ENCODE measurements at regions not wholly inside any gene's neighbourhood (a gene's known extent, or its start where the extent isn't known, plus 50 kb on each side); places are given as distances from the start of the nearest gene placed in this dataset.

DNA sequence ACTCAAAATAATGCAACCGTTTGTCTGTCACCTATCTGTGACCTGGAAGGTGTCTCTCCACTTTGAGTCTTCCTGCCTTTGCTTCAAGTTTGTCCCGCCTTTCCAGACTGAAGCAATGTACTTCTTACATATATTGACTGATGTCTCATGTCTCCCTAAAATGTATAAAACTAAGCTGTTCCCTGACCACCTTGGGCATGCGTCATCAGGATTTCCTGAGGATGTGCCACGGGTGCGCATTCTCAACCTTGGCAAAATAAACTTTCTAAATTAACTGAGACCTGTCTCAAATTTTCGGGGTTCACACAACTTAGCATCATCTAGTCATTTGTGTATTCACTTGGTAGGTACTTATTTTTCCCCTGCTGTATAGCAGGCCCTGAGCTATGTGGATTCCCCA is 65.3 kb upstream of the JCAD start:
- Mint-ChIP-seq H3K36me3 (ENCODE audit: insufficient read depth in 1 of 3, low read depth in 3 of 3) (no peaks in the 10 kb centered on the region), H3K4me1 (peaks cover 3 to 7% of the 10 kb centered on the region in 2 experiments; a peak in 3 of 4 replicates), H3K27me3 (ENCODE audit: low read depth) (no peaks in the 10 kb centered on the region), H3K9me3 (no peaks in the 10 kb centered on the region), H3K27ac (no peak overlapping the region; a peak in 1 of 7 replicates), H3K4me3 (no peak overlapping the region)
- no peak overlapping the region for H3K4me2 ChIP-seq (ENCODE audit: insufficient read depth, insufficient read length, low read length)
- peaks cover 2% of the 10 kb centered on the region for H4K20me1 ChIP-seq (ENCODE audit: control insufficient read depth, insufficient read depth, insufficient read length)
- no peak overlapping the region for H2AFZ ChIP-seq (ENCODE audit: low read length)
- no peak overlapping the region for H2BK12ac ChIP-seq (ENCODE audit: insufficient read length, low read depth, low read length)
- no peaks in the 10 kb centered on the region for H3K27me3 ChIP-seq (ENCODE audit: insufficient read depth, low read length)
- H3K4ac ChIP-seq (ENCODE audit: low read depth, low read length): no peak overlapping the region
- no peak overlapping the region for H4K8ac ChIP-seq (replicated peaks; ENCODE audit: insufficient read length, low read depth, low read length)
- H2BK20ac ChIP-seq (ENCODE audit: low read depth, low read length, poor library complexity, severe bottlenecking): no peak overlapping the region
- no peak overlapping the region for H3K18ac ChIP-seq (ENCODE audit: insufficient read length, low read depth, low read length)
- no peak overlapping the region for H2BK15ac ChIP-seq (ENCODE audit: low read depth, low read length)
- no peak overlapping the region for H3K14ac ChIP-seq (ENCODE audit: insufficient read depth, low read length)
- H2BK5ac ChIP-seq (ENCODE audit: insufficient read length, low read length): no peak overlapping the region
- no peaks in the 10 kb centered on the region for H3K23me2 ChIP-seq (ENCODE audit: insufficient read length, low read depth, low read length, poor library complexity, severe bottlenecking)
- WGBS (ENCODE audit: extremely low coverage, insufficient read length, low lambda C conversion rate): no CpG with 5 or more reads among the region's 6 CpGs
- H3K79me1 ChIP-seq (ENCODE audit: insufficient read depth, low read depth, low read length, poor library complexity, severe bottlenecking): no peaks in the 10 kb centered on the region
- no peak overlapping the region for H3T11ph ChIP-seq (ENCODE audit: low read length)
- no peak overlapping the region for H2AK5ac ChIP-seq (ENCODE audit: insufficient read length, low read length)
- TF ChIP-seq, protein P1, sequence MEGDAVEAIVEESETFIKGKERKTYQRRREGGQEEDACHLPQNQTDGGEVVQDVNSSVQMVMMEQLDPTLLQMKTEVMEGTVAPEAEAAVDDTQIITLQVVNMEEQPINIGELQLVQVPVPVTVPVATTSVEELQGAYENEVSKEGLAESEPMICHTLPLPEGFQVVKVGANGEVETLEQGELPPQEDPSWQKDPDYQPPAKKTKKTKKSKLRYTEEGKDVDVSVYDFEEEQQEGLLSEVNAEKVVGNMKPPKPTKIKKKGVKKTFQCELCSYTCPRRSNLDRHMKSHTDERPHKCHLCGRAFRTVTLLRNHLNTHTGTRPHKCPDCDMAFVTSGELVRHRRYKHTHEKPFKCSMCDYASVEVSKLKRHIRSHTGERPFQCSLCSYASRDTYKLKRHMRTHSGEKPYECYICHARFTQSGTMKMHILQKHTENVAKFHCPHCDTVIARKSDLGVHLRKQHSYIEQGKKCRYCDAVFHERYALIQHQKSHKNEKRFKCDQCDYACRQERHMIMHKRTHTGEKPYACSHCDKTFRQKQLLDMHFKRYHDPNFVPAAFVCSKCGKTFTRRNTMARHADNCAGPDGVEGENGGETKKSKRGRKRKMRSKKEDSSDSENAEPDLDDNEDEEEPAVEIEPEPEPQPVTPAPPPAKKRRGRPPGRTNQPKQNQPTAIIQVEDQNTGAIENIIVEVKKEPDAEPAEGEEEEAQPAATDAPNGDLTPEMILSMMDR (conservative IDR thresholded peaks at IDR 0.05): no peak
- no peaks in the 10 kb centered on the region for H3K9me3 ChIP-seq (ENCODE audit: control insufficient read depth, low read depth, low read length)
- H3K56ac ChIP-seq (ENCODE audit: insufficient read length, low read depth, low read length): no peak overlapping the region
- H3K23ac ChIP-seq (ENCODE audit: insufficient read length, low read depth, low read length): no peak overlapping the region
- H2BK120ac ChIP-seq (ENCODE audit: low read depth, low read length, poor library complexity, severe bottlenecking): no peak overlapping the region
- no peak for DNase-seq
- H3K4me1 ChIP-seq (ENCODE audit: insufficient read depth, low read length): no peaks in the 10 kb centered on the region
- H4K5ac ChIP-seq (ENCODE audit: insufficient read length, low read depth, low read length): no peak overlapping the region
- H3K79me2 ChIP-seq (ENCODE audit: insufficient read depth, low read length): no peaks in the 10 kb centered on the region
- H3K27ac ChIP-seq (ENCODE audit: insufficient read length, low read depth, low read length): no peak overlapping the region
- H3K9ac ChIP-seq (ENCODE audit: extremely low read depth, insufficient read length, low read length): no peak overlapping the region
- no peak overlapping the region for H4K91ac ChIP-seq (ENCODE audit: insufficient read length, low read depth, low read length)
